ENCODE measurements at regions not wholly inside any gene's neighbourhood (a gene's known extent, or its start where the extent isn't known, plus 50 kb on each side); places are given as distances from the start of the nearest gene placed in this dataset.
A peak's percentile ranks its signal among the peaks of the same experiment; 100 is the strongest.
"Not testable (repeated sequence)": the region's sequence is repeated elsewhere in the genome, so short reads cannot be mapped to it uniquely, and the experiment has no call there.

GRCh38 chr1:117314951-117315350 is 52.3 kb upstream of the MAN1A2 start:
- not testable (repeated sequence) for ATAC-seq

GRCh38 chr1:117313555-117313954 is 53.7 kb upstream of the MAN1A2 start:
- DNase-seq (ENCODE audit: low spot score) (no peak), ATAC-seq (no peak)

More at GRCh38 chr1:117314951-117315350, 52.3 kb upstream of the MAN1A2 start:
- DNase-seq (ENCODE audit: low spot score) = not testable (repeated sequence)

DNA sequence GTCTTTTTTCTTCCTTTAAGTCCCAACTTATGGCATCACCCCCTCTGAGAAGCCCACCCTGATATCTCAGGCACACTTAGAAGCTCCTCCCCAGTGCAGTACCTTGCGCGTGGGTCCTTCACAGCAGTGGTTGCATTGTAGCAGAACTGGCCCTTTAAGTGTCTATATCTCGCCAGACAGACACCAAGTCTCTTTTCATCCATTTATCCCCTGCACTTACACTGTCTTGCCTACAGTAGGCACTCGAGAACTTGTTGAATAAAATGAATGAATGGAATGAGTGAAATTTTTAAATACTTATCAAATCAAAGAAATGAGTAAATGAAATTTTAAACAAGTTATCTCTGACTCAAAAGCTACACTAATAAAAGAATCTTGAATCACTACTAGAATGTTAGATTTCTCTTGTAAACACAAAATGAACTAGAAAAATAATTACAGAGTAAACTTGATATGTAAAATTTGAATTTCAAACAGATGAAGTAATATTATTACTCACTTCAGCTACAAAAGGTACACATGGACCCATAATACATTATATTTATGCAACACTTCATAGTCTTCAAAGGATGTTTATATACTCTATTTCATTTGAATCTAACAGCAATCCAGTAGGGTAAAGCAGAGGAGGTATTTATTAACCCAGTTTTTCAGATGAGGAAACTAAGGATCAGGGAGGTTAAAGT is 54.7 kb upstream of the MAN1A2 start:
- ATAC-seq = peak; percentile 85
- DNase-seq (ENCODE audit: low spot score) = no peak

GRCh38 chr1:117308311-117308916 is 58.8 kb upstream of the MAN1A2 start:
- DNase-seq (ENCODE audit: low spot score) = no peak
- no peak for ATAC-seq

DNA sequence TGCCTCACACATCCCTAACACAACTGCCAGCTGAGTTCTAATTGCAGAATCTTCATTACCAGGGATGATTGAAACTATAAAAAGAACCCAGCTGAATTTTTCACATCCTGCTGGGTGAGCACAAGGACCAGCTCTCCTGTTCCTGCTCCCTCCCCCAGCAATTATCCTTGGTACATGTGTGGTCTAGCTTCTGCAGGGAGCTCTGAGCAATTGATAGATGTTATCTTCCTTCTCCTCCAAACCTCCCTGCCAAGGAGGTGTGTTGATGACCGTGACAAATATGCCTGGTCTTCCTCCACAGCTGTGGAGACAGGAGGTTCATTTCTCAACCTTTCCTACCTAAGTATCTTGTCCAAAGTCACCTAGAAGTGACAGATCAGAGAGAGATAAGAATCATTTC is 65.3 kb upstream of the MAN1A2 start:
- DNase-seq (ENCODE audit: low spot score) (no peak), ATAC-seq (no peak)

GRCh38 chr1:117300183-117300582 is 67.1 kb upstream of the MAN1A2 start:
- not testable (repeated sequence) for ATAC-seq; DNase-seq (ENCODE audit: low spot score)

- DNase-seq (ENCODE audit: low spot score) (no peak), ATAC-seq (no peak)
Measured at GRCh38 chr1:117295001-117295400, 72.2 kb upstream of the MAN1A2 start.

DNA sequence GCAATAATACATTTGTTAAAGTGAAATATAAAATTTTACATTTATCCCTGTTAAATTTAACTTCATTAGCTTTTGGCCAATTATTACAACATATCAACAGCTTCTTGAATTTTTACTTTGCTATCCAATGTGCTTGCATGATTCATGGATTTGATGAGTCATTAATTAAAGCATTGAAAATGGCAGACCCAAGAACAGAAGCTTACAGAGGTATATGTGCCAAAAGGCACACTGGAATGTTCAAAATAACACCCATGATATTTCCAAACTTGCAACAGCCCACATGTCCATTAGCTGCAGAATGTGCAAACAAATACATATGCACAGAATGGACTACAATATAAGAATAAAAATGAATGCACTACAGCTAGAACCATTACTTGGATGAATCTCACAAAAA is 76.4 kb upstream of the MAN1A2 start:
- ATAC-seq (no peak), DNase-seq (ENCODE audit: low spot score) (no peak)

DNA sequence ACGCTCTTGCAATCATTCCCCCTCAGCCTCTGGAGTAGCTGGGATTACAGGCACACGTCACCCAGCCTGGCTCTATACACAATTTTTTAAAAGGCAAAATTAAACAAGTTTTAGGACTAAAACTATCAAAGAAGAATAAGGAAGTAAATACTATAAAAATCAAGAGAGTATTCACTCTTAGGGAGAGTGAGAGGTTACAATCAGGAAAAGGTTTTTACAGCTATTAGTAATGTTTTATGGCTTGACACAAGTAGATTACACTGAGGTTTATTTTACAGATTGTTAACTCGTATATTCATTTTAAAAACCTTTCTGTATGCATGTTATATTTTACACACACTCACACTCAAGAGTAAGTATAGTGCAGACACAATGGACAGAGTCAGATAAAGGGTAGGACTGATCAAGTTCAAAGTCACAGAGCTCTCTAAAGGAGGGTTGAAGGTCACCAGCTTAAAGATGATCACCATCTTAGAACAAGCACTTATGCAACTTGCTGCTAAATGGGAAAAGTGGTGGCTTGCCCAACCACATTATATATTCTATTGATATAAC is 77.9 kb upstream of the MAN1A2 start:
- no peak for ATAC-seq
- no peak for DNase-seq (ENCODE audit: low spot score)

- DNase-seq (ENCODE audit: low spot score) (no peak), ATAC-seq (no peak)
Measured at GRCh38 chr1:117286562-117286961, 75.8 kb upstream of the VTCN1 start.

- ATAC-seq = no peak
- no peak for DNase-seq (ENCODE audit: low spot score)
Measured at GRCh38 chr1:117286145-117286544, 75.4 kb upstream of the VTCN1 start.

DNA sequence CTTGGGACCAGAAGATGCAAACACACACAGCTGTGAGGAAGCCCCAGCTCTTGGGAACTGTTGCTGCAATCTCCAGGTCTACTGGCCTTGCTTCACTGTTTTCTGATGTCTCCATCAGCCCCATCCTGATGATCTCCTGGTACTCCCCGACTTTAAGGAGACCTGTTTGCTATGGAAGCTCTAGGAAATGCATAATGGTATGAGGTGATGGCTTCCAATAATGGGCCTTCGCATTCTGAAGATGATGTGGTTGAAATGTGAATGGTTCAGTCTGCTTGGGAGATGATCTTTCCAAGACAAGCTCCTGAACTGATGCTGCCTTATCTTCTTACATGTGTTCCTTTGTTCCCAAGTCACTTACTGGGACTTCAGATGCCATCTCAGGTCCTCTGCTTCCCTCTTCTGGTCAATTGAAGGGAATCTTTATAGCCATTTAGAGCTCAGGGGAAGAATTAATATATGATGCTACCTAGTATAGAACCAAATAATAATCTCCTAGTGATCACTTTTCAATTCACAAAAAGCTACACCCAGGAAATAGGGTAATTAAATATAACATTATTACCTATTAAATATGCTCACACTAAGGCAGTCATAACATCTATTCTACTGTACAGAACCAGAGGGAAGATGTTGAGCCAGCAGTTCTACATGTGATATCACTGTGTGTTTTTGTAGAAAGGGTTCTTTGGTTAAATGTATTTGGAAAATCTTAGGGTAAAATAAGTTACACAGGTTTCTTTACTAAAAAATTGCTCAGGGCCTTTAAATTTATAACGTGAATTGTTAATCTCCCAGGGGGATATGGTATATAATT is 73.9 kb upstream of the VTCN1 start:
- ATAC-seq = peak; percentile 72
- no peak for DNase-seq (ENCODE audit: low spot score)

DNA sequence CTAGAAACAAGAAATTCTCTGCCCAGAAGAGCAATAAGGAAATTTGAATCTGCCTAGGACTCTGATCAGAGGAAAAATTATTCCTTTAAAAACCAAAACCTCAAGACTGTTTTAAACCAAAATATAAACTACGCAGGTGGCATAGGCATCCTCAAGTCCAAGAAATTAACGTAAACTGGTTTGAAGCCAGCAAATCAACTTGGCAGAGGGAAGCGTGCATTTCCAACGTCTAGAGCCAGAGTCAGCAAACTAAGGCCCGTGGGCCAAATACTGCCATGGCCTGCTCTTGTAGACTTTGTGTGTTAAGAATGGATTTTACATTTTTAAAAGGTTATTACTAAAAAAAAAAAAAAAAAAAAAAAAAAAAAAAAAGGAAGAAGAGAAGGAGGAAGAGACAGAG is 67.8 kb upstream of the VTCN1 start:
- DNase-seq (ENCODE audit: low spot score) (no peak), ATAC-seq (no peak)

DNA sequence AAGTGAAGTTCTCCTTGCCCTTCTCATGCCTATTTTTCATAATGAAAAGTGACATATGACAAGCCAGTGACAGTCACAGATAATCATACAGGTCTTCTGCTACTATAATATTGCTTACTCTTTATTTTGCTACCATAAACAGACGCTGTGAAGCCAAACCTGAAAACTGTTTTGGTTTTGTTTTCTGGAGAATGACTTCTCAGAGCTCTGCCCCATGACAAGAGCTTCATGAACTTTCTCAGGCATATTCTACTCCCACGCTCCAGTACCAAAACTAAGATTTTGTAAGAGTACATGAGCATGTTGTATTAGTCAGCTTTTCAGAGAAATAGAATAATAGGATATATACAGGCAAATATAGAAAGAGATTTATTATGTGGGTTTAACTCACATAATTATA is 64.3 kb upstream of the VTCN1 start:
- ATAC-seq (no peak), DNase-seq (ENCODE audit: low spot score) (no peak)

- DNase-seq (ENCODE audit: low spot score) (no peak), ATAC-seq (no peak)
Measured at GRCh38 chr1:117271959-117272358, 61.2 kb upstream of the VTCN1 start.

DNA sequence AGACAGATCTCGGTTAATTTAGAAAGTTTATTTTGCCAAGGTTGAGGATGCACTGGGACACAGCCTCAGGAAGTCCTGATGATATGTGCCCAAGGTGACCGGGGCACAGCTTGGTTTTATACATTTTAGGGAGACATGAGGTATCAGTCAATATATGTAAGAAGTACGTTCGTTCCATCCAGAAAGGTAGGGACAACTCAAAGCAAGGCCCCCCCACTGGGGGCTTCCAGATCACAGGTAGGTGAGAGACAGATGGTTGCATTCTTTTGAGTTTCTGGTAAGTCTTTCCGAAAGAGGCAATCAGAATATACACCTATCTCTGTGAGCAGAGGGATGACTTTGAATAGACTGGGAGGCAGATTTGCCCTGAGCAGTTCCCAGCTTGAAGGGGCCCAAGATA is 60.4 kb upstream of the VTCN1 start:
- DNase-seq (ENCODE audit: low spot score) = no peak
- ATAC-seq = no peak

DNA sequence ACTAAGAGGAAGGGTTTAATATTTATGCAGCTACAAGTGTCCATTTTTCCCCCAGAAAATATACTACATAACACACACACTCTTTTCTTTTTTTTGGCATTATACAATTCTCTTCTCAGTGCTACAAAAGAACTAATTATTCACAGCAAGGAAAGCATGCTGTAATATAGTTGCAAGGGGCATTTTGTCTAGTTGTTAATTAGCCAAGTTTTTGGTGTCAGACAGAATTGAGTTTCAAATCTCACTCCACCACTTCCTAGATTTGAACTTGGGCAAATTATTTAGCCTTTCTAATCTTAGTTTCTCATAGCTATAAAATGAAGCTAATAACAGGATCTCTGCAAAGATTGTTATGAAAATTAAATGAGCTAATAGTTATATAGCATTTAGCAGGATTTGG is 60.0 kb upstream of the VTCN1 start:
- no peak for ATAC-seq
- no peak for DNase-seq (ENCODE audit: low spot score)

- DNase-seq (ENCODE audit: low spot score) (no peak), ATAC-seq (no peak)
Measured at GRCh38 chr1:117268535-117269455, 58.1 kb upstream of the VTCN1 start.

GRCh38 chr1:117267232-117267774 is 56.6 kb upstream of the VTCN1 start:
- ATAC-seq (no peak), DNase-seq (ENCODE audit: low spot score) (no peak)

DNA sequence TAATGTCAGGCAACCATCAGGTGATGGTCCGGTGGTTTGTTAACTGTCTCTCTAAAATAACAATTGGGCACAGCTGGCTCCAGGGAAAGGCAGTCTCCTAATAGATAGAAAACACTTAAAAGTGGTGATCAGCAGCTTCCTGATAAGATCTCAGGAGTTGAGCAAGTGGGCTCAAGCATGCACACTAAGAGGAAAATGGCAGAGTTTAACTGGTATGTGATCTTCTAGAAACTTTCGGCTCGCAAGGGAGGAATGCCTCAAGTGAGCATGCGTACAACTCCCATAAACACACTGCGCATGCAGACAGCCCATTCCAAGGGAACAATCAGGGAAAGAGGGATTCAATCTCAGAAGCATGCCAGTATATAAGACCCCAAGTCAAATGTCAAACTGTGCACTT is 52.2 kb upstream of the VTCN1 start:
- ATAC-seq (no peak), DNase-seq (ENCODE audit: low spot score) (no peak)

Data from left lobe of liver (tissue), 2 donors.